ENCODE measurements at regions not wholly inside any gene's neighbourhood (a gene's known extent, or its start where the extent isn't known, plus 50 kb on each side); places are given as distances from the start of the nearest gene placed in this dataset.

DNA sequence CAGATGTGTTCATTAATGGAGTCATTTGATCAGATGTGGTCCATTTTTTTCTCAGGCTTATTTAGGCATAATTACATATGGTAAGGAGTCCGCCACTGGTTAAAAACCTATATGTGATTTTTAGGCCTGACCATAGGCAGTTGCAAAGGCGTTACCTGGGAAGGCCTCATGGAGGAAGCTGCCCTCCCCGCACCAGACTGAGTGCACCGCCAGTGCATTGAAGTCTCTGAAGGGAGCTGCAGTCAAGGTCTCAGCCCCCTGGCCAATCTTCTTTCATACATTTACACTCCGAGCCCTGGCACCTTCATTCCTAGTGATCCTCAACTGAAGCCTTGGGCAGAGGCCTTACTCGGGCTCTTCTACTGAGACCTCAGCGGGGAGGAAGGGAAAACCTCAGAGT is 898.2 kb upstream of the AGA start:
- TF ChIP-seq, protein P1, sequence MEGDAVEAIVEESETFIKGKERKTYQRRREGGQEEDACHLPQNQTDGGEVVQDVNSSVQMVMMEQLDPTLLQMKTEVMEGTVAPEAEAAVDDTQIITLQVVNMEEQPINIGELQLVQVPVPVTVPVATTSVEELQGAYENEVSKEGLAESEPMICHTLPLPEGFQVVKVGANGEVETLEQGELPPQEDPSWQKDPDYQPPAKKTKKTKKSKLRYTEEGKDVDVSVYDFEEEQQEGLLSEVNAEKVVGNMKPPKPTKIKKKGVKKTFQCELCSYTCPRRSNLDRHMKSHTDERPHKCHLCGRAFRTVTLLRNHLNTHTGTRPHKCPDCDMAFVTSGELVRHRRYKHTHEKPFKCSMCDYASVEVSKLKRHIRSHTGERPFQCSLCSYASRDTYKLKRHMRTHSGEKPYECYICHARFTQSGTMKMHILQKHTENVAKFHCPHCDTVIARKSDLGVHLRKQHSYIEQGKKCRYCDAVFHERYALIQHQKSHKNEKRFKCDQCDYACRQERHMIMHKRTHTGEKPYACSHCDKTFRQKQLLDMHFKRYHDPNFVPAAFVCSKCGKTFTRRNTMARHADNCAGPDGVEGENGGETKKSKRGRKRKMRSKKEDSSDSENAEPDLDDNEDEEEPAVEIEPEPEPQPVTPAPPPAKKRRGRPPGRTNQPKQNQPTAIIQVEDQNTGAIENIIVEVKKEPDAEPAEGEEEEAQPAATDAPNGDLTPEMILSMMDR (IDR thresholded peaks at IDR 0.05; ENCODE audit: control insufficient read depth, insufficient read depth, low read depth, low read length, missing control alignments), result no peak
- H3K4me3 ChIP-seq (ENCODE audit: control insufficient read depth, low read depth, low read length), result no peak overlapping the region
- DNase-seq (ENCODE audit: low read depth), result no peak

GRCh38 chr4:178344096-178344495 is 901.9 kb upstream of the AGA start:
- no peak overlapping the region for H3K4me3 ChIP-seq (ENCODE audit: control insufficient read depth, low read depth, low read length)
- DNase-seq (ENCODE audit: low read depth), result no peak
- TF ChIP-seq, protein P1 (IDR thresholded peaks at IDR 0.05; ENCODE audit: control insufficient read depth, insufficient read depth, low read depth, low read length, missing control alignments), result no peak

- TF ChIP-seq, protein P1 (IDR thresholded peaks at IDR 0.05; ENCODE audit: control insufficient read depth, insufficient read depth, low read depth, low read length, missing control alignments), result no peak
- DNase-seq (ENCODE audit: low read depth), result no peak
- no peak overlapping the region for H3K4me3 ChIP-seq (ENCODE audit: control insufficient read depth, low read depth, low read length)
Observed at GRCh38 chr4:178347111-178347510, 904.9 kb upstream of the AGA start.

DNA sequence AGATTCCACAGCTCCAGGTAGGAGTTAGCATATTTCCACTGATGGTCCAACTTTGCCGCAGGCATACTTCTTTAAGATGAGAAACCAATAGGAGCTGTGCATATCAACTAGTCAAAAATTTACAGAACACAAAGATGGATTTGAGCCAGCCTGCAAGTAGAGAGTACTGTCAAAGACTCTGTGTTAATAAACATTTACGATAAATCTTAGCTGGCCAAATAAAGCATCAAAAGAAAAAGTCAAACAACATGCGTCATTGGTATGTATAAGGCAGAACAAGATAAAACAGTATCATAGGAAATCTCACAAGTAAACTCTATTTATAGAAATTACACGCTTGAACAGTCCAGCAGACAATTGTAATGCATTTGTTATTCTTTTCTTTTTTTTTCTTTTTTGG is 907.4 kb upstream of the AGA start:
- DNase-seq (ENCODE audit: low read depth), result no peak
- no peak overlapping the region for H3K4me3 ChIP-seq (ENCODE audit: control insufficient read depth, low read depth, low read length)
- TF ChIP-seq, protein P1 (IDR thresholded peaks at IDR 0.05; ENCODE audit: control insufficient read depth, insufficient read depth, low read depth, low read length, missing control alignments), result no peak

GRCh38 chr4:178351185-178351584 is 908.9 kb upstream of the AGA start:
- DNase-seq (ENCODE audit: low read depth), result no peak
- TF ChIP-seq, protein P1 (IDR thresholded peaks at IDR 0.05; ENCODE audit: control insufficient read depth, insufficient read depth, low read depth, low read length, missing control alignments), result no peak

GRCh38 chr4:178356725-178357124 is 914.5 kb upstream of the AGA start:
- no peak overlapping the region for H3K4me3 ChIP-seq (ENCODE audit: control insufficient read depth, low read depth, low read length)
- no peak for DNase-seq (ENCODE audit: low read depth)
- TF ChIP-seq, protein P1 (IDR thresholded peaks at IDR 0.05; ENCODE audit: control insufficient read depth, insufficient read depth, low read depth, low read length, missing control alignments), result no peak

More at GRCh38 chr4:178351185-178351584, 908.9 kb upstream of the AGA start:
- no peak overlapping the region for H3K4me3 ChIP-seq (ENCODE audit: control insufficient read depth, low read depth, low read length)

DNA sequence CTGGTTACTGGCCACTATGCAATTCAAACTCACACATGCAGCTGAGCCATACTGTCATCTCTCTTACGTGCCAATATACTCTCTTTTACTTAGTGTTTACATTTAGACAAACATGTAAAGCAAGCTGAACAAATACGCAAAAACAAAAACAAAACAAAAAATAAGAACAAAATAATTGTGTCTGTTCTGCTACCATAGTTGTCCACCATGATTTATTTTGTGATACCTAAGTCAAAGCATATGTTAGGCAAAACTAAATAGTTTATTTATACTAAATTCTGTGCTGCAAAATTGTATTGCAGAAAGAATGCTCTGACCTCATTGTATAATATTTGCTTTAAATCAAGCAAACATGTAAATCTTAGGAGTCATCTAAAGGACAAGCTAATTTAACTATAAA is 943.2 kb upstream of the AGA start:
- TF ChIP-seq, protein P1 (IDR thresholded peaks at IDR 0.05; ENCODE audit: control insufficient read depth, insufficient read depth, low read depth, low read length, missing control alignments), result no peak
- H3K4me3 ChIP-seq (ENCODE audit: control insufficient read depth, low read depth, low read length), result no peak overlapping the region
- DNase-seq (ENCODE audit: low read depth), result no peak

All from AG09309 (cell line).